IMR-90 (cell line): ENCODE measurements at regions not wholly inside any gene's neighbourhood (a gene's known extent, or its start where the extent isn't known, plus 50 kb on each side); places are given as distances from the start of the nearest gene placed in this dataset.

Experiments
- ATAC-seq: fragments of 200-7000 bp; cut with Tn5 transposase; 2 replicates; pipeline ENCODE4 v1.9.1; 2020; ENCODE audit warnings: low read depth, mild to moderate bottlenecking, moderate library complexity
- BruUV-seq: library from RNA; stranded (reverse); fragments of 400-500 nt; replicated peaks from 2 replicates; lab custom pipeline; 2021; lab: Mats Ljungman, UMichigan
- CTCF ChIA-PET: fragments of 300-600 bp; formaldehyde crosslinking; extraction: SDS; loops from one replicate; lab custom pipeline; 2021; ENCODE audit warnings: antibody characterized with exemption; lab: Yijun Ruan, JAX
- POLR2A ChIA-PET: fragments of 300-600 bp; sonication (Branson Sonifier 250); formaldehyde crosslinking; loops from one replicate; lab custom pipeline; 2022; ENCODE audit warnings: antibody characterized with exemption; ENCODE audit not compliant: unreplicated experiment; lab: Charles Lee
- DNase-seq: peaks from one replicate; pipeline ENCODE4 v3.0.0; 2013
- H2AFZ ChIP-seq: replicated peaks from 2 replicates; pipeline ENCODE3; 2013; ENCODE audit warnings: low read length, mild to moderate bottlenecking; ENCODE audit not compliant: poor library complexity
- H2AK5ac ChIP-seq: 2 replicates; pipeline ENCODE4 v1.6.1; 2013; ENCODE audit warnings: low read depth, low read length, inconsistent platforms
- H2AK9ac ChIP-seq: replicated peaks from 2 replicates; pipeline ENCODE3; 2013; ENCODE audit warnings: mild to moderate bottlenecking, low read depth, low read length, moderate library complexity; ENCODE audit not compliant: poor library complexity
- H2BK120ac ChIP-seq: 2 replicates; pipeline ENCODE4 v1.6.1; 2013; ENCODE audit warnings: low read depth, low read length, inconsistent platforms
- H2BK15ac ChIP-seq: 3 replicates; pipeline ENCODE4 v1.6.1; 2013; ENCODE audit warnings: low read depth, low read length, inconsistent platforms
- H2BK20ac ChIP-seq: 2 replicates; pipeline ENCODE4 v1.6.1; 2013; ENCODE audit warnings: low read depth, mild to moderate bottlenecking, inconsistent platforms, low read length, moderate library complexity
- H2BK5ac ChIP-seq: 2 replicates; pipeline ENCODE4 v1.6.1; 2013; ENCODE audit warnings: mild to moderate bottlenecking, low read depth, low read length, inconsistent platforms; ENCODE audit not compliant: poor library complexity, severe bottlenecking
- H3K14ac ChIP-seq: replicated peaks from 2 replicates; pipeline ENCODE4 v1.6.1; 2013; ENCODE audit warnings: low read depth, low read length, inconsistent platforms
- H3K18ac ChIP-seq: 2 replicates; pipeline ENCODE4 v1.6.1; 2013; ENCODE audit warnings: low read depth, low read length, control low read depth
- H3K23ac ChIP-seq: 2 replicates; pipeline ENCODE4 v1.6.1; 2013; ENCODE audit warnings: low read depth, low read length, inconsistent platforms
- H3K27ac ChIP-seq: 2 replicates; pipeline ENCODE4 v1.5.1; 2013; ENCODE audit warnings: mild to moderate bottlenecking, control low read depth, low read length; ENCODE audit not compliant: insufficient read depth
- H3K27me3 ChIP-seq: 2 replicates; pipeline ENCODE4 v1.6.1; 2013; ENCODE audit warnings: low read length; ENCODE audit not compliant: control insufficient read depth, insufficient read depth
- H3K36me3 ChIP-seq: 2 replicates; pipeline ENCODE4 v1.6.1; 2013; ENCODE audit warnings: low read length, mixed read lengths; ENCODE audit not compliant: control insufficient read depth, insufficient read depth
- H3K4ac ChIP-seq: 2 replicates; pipeline ENCODE4 v1.6.1; 2013; ENCODE audit warnings: low read depth, low read length, inconsistent platforms
- H3K4me1 ChIP-seq: 2 replicates; pipeline ENCODE4 v1.6.1; 2013; ENCODE audit warnings: low read length, mixed read lengths; ENCODE audit not compliant: control insufficient read depth, insufficient read depth
- H3K4me2 ChIP-seq: 2 replicates; pipeline ENCODE4 v1.6.1; 2013; ENCODE audit warnings: low read depth, mild to moderate bottlenecking, control low read depth, low read length, moderate library complexity
- H3K4me3 ChIP-seq: 2 replicates; pipeline ENCODE4 v1.5.1; 2013; ENCODE audit warnings: low read depth, mild to moderate bottlenecking, control low read depth, low read length, moderate library complexity; ENCODE audit not compliant: insufficient read depth
- H3K56ac ChIP-seq: 2 replicates; pipeline ENCODE4 v1.6.1; 2013; ENCODE audit warnings: low read length, inconsistent platforms; ENCODE audit not compliant: insufficient read depth; ENCODE audit errors: extremely low read depth
- H3K79me1 ChIP-seq, 2 experiments: 2 replicates each; pipeline ENCODE4 v1.6.1; 2013; ENCODE audit warnings: low read length in 2 of 2, inconsistent platforms in 1 of 2, low read depth in 1 of 2
- H3K9ac ChIP-seq: 2 replicates; pipeline ENCODE4 v1.6.1; 2013; ENCODE audit warnings: low read depth, low read length, control low read depth
- H3K9me1 ChIP-seq: 2 replicates; pipeline ENCODE4 v1.6.1; 2013; ENCODE audit warnings: low read length, inconsistent platforms; ENCODE audit not compliant: insufficient read depth
- H3K9me3 ChIP-seq: 2 replicates; pipeline ENCODE4 v1.6.1; 2013; ENCODE audit warnings: low read length; ENCODE audit not compliant: control insufficient read depth, insufficient read depth
- H4K20me1 ChIP-seq: 2 replicates; pipeline ENCODE4 v1.6.1; 2013; ENCODE audit warnings: low read length, inconsistent platforms; ENCODE audit not compliant: insufficient read depth
- H4K5ac ChIP-seq: 2 replicates; pipeline ENCODE4 v1.6.1; 2013; ENCODE audit warnings: mild to moderate bottlenecking, low read depth, low read length, control low read depth
- H4K8ac ChIP-seq, 2 experiments: 2 replicates each; pipeline ENCODE4 v1.6.1; 2013; ENCODE audit warnings: low read depth in 2 of 2, low read length in 2 of 2, control low read depth in 1 of 2, inconsistent platforms in 1 of 2
- H4K91ac ChIP-seq: 2 replicates; pipeline ENCODE4 v1.6.1; 2013; ENCODE audit warnings: low read depth, low read length, inconsistent platforms; ENCODE audit not compliant: insufficient read depth
- BHLHE40 ChIP-seq: fragments of 150-350 bp; IDR thresholded peaks from 2 replicates; pipeline ENCODE4 v1.6.1; 2016; ENCODE audit warnings: mild to moderate bottlenecking, low read depth, low read length
- CEBPB ChIP-seq: IDR thresholded peaks from 2 replicates; pipeline ENCODE4 v1.6.1; 2012; ENCODE audit warnings: low read depth, low read length, improper control_type of control experiment
- CHD1 ChIP-seq: IDR thresholded peaks from 2 replicates; pipeline ENCODE4 v1.6.1; 2012; ENCODE audit warnings: low read depth, low read length, improper control_type of control experiment
- FOS ChIP-seq: fragments of 150-350 bp; IDR thresholded peaks from 2 replicates; pipeline ENCODE4 v1.6.1; 2016; ENCODE audit warnings: low read depth, low read length
- MAFK ChIP-seq: IDR thresholded peaks from 2 replicates; pipeline ENCODE4 v1.6.1; 2012; ENCODE audit warnings: low read depth, low read length, improper control_type of control experiment
- MAZ ChIP-seq: IDR thresholded peaks from 2 replicates; pipeline ENCODE4 v1.6.1; 2012; ENCODE audit warnings: low read depth, mild to moderate bottlenecking, low read length, improper control_type of control experiment, moderate library complexity, borderline replicate concordance
- MXI1 ChIP-seq: IDR thresholded peaks from 2 replicates; pipeline ENCODE4 v1.6.1; 2012; ENCODE audit warnings: low read depth, mild to moderate bottlenecking, low read length, moderate library complexity, borderline replicate concordance
- NFE2L2 ChIP-seq: fragments of 150-350 bp; IDR thresholded peaks from 2 replicates; pipeline ENCODE4 v1.6.1; 2016; ENCODE audit warnings: low read depth, mild to moderate bottlenecking, low read length
- POLR2A ChIP-seq: IDR thresholded peaks from 2 replicates; pipeline ENCODE4 v1.6.1; 2012; ENCODE audit warnings: mild to moderate bottlenecking, low read depth, low read length
- RAD21 ChIP-seq: IDR thresholded peaks from 2 replicates; pipeline ENCODE4 v1.6.1; 2012; ENCODE audit warnings: low read length, improper control_type of control experiment
- RCOR1 ChIP-seq: IDR thresholded peaks from 2 replicates; pipeline ENCODE4 v1.6.1; 2012; ENCODE audit warnings: mild to moderate bottlenecking, low read length, improper control_type of control experiment; ENCODE audit not compliant: insufficient replicate concordance
- RFX5 ChIP-seq: IDR thresholded peaks from 2 replicates; pipeline ENCODE4 v1.8.0; 2012; ENCODE audit warnings: low read depth, mild to moderate bottlenecking, low read length, moderate library complexity
- SMC3 ChIP-seq: fragments of 150-350 bp; IDR thresholded peaks from 2 replicates; pipeline ENCODE4 v1.6.1; 2016; ENCODE audit warnings: low read depth, mild to moderate bottlenecking, antibody characterized with exemption, low read length, moderate library complexity
- USF2 ChIP-seq: fragments of 150-350 bp; IDR thresholded peaks from 2 replicates; pipeline ENCODE4 v1.6.1; 2017; ENCODE audit warnings: mild to moderate bottlenecking, antibody characterized with exemption, low read length, low read depth
- WGBS, 2 experiments: methylation state at CpG; one replicate each; pipeline versions ENCODE4 v1.1.5 to v1.1.7; 2013; ENCODE audit warnings: missing lambda C conversion rate in 2 of 2; ENCODE audit not compliant: insufficient read length in 1 of 2; ENCODE audit errors: extremely low coverage in 2 of 2; 5-methylcytosine and 5-hydroxymethylcytosine counted together
- dilution Hi-C: fragments of 300-500 bp; cut with HindIII; formaldehyde crosslinking; loops from one replicate; pipeline ENCODE4 v1.14.3; 2018; ENCODE audit warnings: low sequenced_read_pairs; ENCODE audit not compliant: unreplicated experiment
- in situ Hi-C: fragments of 300-500 bp; cut with MboI; formaldehyde crosslinking; loops from 3 replicates; pipeline ENCODE4 v1.14.3; 2019; ENCODE audit warnings: low sequenced_read_pairs, inconsistent platforms, mixed read lengths
- intact Hi-C: fragments of 100-400 bp; cut with micrococcal nuclease; formaldehyde crosslinking; loops from 2 replicates; pipeline ENCODE4 v1.10.0; 2022
- TF ChIP-seq, protein P1 (sequence below): conservative IDR thresholded peaks from 2 replicates; pipeline ENCODE4 v1.5.1; 2012; ENCODE audit warnings: mild to moderate bottlenecking, low read depth, low read length, improper control_type of control experiment
- TF ChIP-seq, protein P2 (sequence below): fragments of 150-350 bp; IDR thresholded peaks from 2 replicates; pipeline ENCODE4 v1.6.1; 2016; ENCODE audit warnings: low read depth, mild to moderate bottlenecking, low read length, moderate library complexity, borderline replicate concordance

DNA sequence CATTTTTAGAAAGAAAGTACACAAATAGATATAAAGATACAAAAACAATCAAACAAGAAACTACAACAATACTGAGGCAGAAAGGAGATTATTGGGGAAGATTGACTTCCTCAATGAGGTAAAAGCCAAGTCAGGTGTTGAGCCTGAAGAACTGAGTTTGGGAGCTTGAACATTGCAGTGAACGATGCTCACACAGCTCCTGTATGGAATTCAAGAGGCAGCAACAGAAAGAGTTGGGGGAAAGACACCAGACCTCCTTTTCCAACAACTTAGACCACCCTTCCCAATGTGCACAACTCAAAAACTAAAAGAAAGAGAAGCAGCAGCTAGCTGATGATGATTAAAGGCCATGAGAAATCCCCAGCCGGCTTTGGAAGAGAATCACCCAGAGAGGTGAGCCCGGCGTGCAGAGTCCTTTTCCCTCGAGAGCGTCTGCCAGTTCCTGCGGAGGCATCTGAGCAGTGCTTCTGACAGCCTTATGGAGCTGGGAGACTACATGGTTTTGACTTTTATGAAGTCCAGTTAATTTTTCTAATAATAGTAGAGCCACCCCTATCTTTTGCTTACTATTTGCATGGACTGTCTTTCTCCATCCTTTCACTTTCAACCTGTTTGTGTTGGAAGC, 106.9 kb upstream of the RFX8 start:
- Histone ChIP-seq H2AFZ (no peak overlapping the region), H4K8ac (no peak overlapping the region), H3K9me3 (peaks cover 2% of the 10 kb centered on the region; the same call in 1 of the 2 replicates), H3K4me2 (no peak overlapping the region), H2BK15ac (no peak overlapping the region), H3K23ac (no peak overlapping the region), H2BK20ac (no peak overlapping the region), H3K9me1 (no peaks in the 10 kb centered on the region), H3K4me3 (no peak overlapping the region), H3K36me3 (no peaks in the 10 kb centered on the region), H2BK120ac (no peak overlapping the region), H2AK9ac (no peak overlapping the region), H3K4me1 (no peaks in the 10 kb centered on the region), H4K5ac (no peak overlapping the region), H2BK5ac (no peak overlapping the region), H4K20me1 (no peaks in the 10 kb centered on the region), H3K9ac (no peak overlapping the region), H3K14ac (no peak overlapping the region), H4K91ac (no peak overlapping the region), H3K79me1 (no peaks in the 10 kb centered on the region), H3K18ac (no peak overlapping the region), H3K4ac (no peak overlapping the region), H3K27ac (no peak overlapping the region), H3K27me3 (peaks cover 7% of the 10 kb centered on the region), H3K56ac (no peak overlapping the region), H2AK5ac (no peak overlapping the region)
- in situ Hi-C loops (no loop called here), dilution Hi-C loops (no loop called here), intact Hi-C loops (no loop called here)
- DNase-seq: no peak
- TF ChIP-seq NFE2L2 (no peak), MAFK (no peak), CEBPB (no peak), MAZ (no peak), RCOR1 (no peak), SMC3 (no peak), BHLHE40 (no peak), RFX5 (no peak), FOS (no peak), CHD1 (no peak), RAD21 (no peak), MXI1 (no peak), USF2 (no peak), POLR2A (no peak)
- TF ChIP-seq, protein P1, sequence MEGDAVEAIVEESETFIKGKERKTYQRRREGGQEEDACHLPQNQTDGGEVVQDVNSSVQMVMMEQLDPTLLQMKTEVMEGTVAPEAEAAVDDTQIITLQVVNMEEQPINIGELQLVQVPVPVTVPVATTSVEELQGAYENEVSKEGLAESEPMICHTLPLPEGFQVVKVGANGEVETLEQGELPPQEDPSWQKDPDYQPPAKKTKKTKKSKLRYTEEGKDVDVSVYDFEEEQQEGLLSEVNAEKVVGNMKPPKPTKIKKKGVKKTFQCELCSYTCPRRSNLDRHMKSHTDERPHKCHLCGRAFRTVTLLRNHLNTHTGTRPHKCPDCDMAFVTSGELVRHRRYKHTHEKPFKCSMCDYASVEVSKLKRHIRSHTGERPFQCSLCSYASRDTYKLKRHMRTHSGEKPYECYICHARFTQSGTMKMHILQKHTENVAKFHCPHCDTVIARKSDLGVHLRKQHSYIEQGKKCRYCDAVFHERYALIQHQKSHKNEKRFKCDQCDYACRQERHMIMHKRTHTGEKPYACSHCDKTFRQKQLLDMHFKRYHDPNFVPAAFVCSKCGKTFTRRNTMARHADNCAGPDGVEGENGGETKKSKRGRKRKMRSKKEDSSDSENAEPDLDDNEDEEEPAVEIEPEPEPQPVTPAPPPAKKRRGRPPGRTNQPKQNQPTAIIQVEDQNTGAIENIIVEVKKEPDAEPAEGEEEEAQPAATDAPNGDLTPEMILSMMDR: no peak
- TF ChIP-seq, protein P2, sequence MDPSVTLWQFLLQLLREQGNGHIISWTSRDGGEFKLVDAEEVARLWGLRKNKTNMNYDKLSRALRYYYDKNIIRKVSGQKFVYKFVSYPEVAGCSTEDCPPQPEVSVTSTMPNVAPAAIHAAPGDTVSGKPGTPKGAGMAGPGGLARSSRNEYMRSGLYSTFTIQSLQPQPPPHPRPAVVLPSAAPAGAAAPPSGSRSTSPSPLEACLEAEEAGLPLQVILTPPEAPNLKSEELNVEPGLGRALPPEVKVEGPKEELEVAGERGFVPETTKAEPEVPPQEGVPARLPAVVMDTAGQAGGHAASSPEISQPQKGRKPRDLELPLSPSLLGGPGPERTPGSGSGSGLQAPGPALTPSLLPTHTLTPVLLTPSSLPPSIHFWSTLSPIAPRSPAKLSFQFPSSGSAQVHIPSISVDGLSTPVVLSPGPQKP: no peak
- BruUV-seq: no TSS peak
- WGBS, 2 experiments: no CpG with 5 or more reads among the region's 7 CpGs
- ATAC-seq: no peak
- ChIA-PET CTCF (no interaction called here), POLR2A (no interaction called here)
